Body of pancreas (tissue), 4 donors: ENCODE measurements at regions not wholly inside any gene's neighbourhood (a gene's known extent, or its start where the extent isn't known, plus 50 kb on each side); places are given as distances from the start of the nearest gene placed in this dataset.

ENCODE experiments used
- POLR2A ChIP-seq, 3 donors: fragments of 450-650 bp; IDR thresholded peaks; one replicate each; pipeline ENCODE4 v1.6.1; 2016; ENCODE audit warnings: antibody characterized with exemption in 3 of 3, mild to moderate bottlenecking in 2 of 3
- TF ChIP-seq, protein P1 (sequence below), 7 experiments: fragments of 450-650 bp in 4 of 7; fragments of 200-600 bp in 3 of 7; sonication (generic) in 3 of 7; IDR thresholded peaks; one replicate each; pipeline ENCODE4 v1.5.1; 2016 to 2019; ENCODE audit warnings: antibody characterized with exemption in 7 of 7

DNA sequence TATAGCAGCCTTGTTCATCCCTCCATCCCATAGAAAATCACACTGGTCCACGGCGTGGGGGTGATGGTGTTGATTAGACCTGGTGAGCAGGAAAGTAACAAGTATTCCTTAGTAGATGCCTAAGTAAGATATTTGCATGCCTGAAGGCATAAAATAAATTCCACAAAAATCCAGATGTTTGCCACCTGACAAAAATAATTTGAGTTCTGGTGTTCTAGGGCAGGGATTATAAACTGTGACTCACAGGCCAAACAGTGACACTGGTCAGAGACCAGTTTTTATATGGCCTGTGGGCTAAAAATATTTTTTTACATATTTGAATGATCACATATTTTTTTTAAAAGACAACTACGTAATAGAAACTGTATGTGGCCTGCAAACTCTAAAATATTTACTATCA is 310.7 kb downstream of the RFC3 start:
- TF ChIP-seq, protein P1, sequence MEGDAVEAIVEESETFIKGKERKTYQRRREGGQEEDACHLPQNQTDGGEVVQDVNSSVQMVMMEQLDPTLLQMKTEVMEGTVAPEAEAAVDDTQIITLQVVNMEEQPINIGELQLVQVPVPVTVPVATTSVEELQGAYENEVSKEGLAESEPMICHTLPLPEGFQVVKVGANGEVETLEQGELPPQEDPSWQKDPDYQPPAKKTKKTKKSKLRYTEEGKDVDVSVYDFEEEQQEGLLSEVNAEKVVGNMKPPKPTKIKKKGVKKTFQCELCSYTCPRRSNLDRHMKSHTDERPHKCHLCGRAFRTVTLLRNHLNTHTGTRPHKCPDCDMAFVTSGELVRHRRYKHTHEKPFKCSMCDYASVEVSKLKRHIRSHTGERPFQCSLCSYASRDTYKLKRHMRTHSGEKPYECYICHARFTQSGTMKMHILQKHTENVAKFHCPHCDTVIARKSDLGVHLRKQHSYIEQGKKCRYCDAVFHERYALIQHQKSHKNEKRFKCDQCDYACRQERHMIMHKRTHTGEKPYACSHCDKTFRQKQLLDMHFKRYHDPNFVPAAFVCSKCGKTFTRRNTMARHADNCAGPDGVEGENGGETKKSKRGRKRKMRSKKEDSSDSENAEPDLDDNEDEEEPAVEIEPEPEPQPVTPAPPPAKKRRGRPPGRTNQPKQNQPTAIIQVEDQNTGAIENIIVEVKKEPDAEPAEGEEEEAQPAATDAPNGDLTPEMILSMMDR (IDR thresholded peaks at IDR 0.05), result no peak
- no peak for TF ChIP-seq POLR2A (IDR thresholded peaks at IDR 0.05)
